ENCODE measurements at regions not wholly inside any gene's neighbourhood (a gene's known extent, or its start where the extent isn't known, plus 50 kb on each side); places are given as distances from the start of the nearest gene placed in this dataset.
A peak's percentile ranks its signal among the peaks of the same experiment; 100 is the strongest.

DNA sequence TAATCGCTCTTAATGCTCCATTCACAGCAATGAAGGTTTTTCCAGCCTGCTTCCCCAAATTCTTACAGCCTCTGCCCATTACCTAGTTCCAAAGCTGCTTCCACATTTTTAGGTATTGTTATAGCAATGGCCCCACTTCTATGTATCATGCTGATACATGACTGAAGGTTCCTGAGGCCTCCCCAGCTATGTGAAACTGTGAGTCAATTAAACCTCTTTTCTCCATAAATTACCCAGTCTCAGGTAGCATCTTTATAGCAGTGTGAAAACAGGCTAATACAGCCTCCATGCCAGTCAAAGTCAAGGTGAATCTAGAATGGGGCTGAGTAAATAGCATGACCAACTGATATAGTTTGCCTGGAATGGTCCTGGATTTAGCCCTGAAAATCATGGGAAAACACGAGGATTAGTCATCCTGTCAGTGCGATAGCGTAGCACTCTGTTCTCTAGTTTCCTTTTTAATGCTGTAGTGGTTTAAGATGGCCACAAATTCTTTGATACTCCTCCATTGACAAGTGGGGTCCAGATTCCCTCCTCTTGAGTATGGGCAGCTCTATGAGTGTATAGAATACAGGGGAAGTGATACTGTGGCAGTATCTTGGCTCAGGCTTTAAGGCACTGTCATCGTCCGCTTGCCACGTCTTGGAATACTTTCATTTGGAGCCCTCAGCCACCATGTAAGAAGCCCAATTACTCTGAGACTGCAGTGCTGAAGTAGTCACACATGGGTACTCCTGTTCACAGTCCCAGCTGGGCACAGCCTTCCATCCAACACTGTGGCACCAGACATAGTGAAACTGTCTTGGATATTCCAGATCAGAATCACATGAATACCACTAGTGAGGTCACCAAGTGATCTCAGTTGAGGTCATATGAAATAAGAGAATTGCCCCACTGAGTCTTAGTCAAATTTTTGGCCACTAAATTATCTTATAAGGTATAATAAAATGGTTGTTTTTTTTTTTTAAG, 94.0 kb upstream of the PLCL2 start:
- peak overlapping the region in 4 of 5 donors; percentile 48 to 80 (median 72) for H3K4me3 Mint-ChIP-seq
- H3K36me3 Mint-ChIP-seq: peaks cover 3 to 7% (median 3%) of the 10 kb centered on the region in 3 donors
- peaks cover 0 to 5% (median 0%) of the 10 kb centered on the region in 6 donors for H3K9me3 Mint-ChIP-seq
- peaks cover 64 to 75% of the 10 kb centered on the region in 2 donors for H3K4me1 Mint-ChIP-seq
- peak overlapping the region in 3 of 6 donors; percentile 42 to 77 (median 45) for H3K27ac Mint-ChIP-seq
- no peak for DNase-seq
- peaks cover 7 to 11% (median 11%) of the 10 kb centered on the region in 3 donors for H3K27me3 Mint-ChIP-seq (ENCODE audit: low read depth in 3 of 3)

DNA sequence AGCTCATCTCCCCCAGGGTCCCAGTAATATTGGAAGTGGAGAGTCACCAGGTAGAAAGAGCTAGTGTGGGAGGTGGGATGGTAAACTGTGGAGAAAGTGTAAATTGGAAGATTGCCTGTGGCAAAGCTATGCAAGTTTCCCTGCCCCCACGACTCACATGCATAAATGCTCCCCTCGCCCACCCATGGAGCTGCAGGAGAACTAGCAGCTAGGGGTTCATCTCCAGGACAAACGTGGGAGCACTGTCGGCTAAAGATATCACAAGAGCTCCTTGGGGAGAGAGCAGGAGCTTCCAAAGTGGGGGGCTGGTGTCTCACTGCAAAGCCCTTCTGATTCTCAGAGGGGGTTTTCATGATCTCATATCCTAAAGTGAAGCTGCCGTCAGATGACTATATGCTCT, 91.4 kb upstream of the PLCL2 start:
- peaks cover 0 to 3% (median 3%) of the 10 kb centered on the region in 3 donors for H3K36me3 Mint-ChIP-seq
- H3K4me1 Mint-ChIP-seq: peaks cover 56 to 64% of the 10 kb centered on the region in 2 donors
- peaks cover 3 to 14% (median 11%) of the 10 kb centered on the region in 3 donors for H3K27me3 Mint-ChIP-seq (ENCODE audit: low read depth in 3 of 3)
- no peak overlapping the region for H3K27ac Mint-ChIP-seq
- peaks cover 0 to 5% (median 0%) of the 10 kb centered on the region in 6 donors for H3K9me3 Mint-ChIP-seq
- H3K4me3 Mint-ChIP-seq: no peak overlapping the region
- no peak for DNase-seq

DNA sequence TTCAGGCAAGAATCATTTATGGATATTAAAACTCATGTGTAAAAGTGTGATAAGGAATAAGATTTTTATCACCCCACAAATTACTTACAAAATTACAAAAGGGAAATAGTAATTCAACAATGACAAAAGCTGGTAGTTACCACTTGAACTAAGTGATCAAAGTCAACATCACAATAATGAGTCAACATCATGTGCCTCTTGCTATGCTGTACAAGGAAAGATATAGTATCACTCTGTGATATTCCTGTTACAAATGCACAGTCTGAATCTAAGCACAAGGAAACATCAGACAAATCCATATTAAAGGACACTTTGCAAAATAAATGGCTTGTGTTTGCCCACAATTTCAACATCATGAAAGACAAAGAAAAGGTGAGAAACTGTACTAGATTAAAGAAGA, 90.5 kb upstream of the PLCL2 start:
- H3K4me3 Mint-ChIP-seq: no peak overlapping the region

DNA sequence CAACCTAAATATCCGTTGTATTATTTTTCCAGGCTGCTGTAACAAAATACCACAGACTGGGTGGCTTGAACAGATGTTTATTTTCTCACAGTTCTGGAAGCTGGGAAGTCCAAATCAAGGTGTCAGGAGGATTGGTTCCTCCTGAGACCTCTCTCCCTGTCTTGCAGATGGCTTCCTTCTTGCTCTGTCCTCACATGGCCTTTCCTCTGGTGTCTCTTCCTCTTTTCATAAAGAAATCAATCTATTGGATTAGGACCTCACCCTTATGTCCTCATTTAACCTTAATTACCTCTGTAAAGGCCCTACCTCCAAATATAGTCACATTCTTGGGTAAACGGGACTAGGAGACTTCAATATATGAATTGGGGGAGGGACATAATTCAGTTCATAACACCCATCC, 89.2 kb upstream of the PLCL2 start:
- Mint-ChIP-seq H3K9me3 (no peaks in the 10 kb centered on the region), H3K27me3 (ENCODE audit: low read depth in 3 of 3) (peaks cover 3 to 11% (median 10%) of the 10 kb centered on the region in 3 donors), H3K4me1 (peaks cover 52 to 61% of the 10 kb centered on the region in 2 donors), H3K36me3 (peaks cover 0 to 3% (median 0%) of the 10 kb centered on the region in 3 donors), H3K27ac (no peak overlapping the region), H3K4me3 (no peak overlapping the region)
- no peak for DNase-seq

More for the DNA sequence above, 90.5 kb upstream of the PLCL2 start:
- Mint-ChIP-seq H3K36me3 (peaks cover 0 to 3% (median 0%) of the 10 kb centered on the region in 3 donors), H3K27ac (no peak overlapping the region), H3K27me3 (ENCODE audit: low read depth in 3 of 3) (peaks cover 3 to 14% (median 10%) of the 10 kb centered on the region in 3 donors), H3K9me3 (peaks cover 0 to 2% (median 0%) of the 10 kb centered on the region in 6 donors), H3K4me1 (peaks cover 52 to 61% of the 10 kb centered on the region in 2 donors)
- no peak for DNase-seq

DNA sequence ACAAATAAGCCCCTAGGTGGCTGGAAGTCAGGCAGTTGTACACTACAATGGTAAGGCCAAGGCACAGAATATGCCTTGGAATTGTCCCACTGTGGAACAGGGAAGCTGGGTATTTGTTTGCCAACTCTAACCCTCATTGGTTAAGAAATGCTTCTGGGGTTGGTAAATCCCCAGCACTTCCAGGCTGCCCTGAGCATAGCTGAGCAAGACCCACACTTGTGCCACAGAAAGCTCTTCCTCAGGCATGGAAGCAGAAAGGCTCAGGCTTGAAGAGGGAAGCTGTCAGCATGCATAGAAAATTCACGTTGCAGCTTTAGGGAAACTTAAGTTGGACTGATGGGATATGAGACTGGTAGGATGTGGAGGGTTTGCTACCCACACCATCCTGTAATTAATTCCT, 86.9 kb upstream of the PLCL2 start:
- Mint-ChIP-seq H3K27ac (no peak overlapping the region), H3K27me3 (ENCODE audit: low read depth in 3 of 3) (peaks cover 0 to 9% (median 4%) of the 10 kb centered on the region in 3 donors), H3K9me3 (peaks cover 0 to 2% (median 0%) of the 10 kb centered on the region in 6 donors), H3K36me3 (peaks cover 0 to 3% (median 0%) of the 10 kb centered on the region in 3 donors), H3K4me3 (no peak overlapping the region), H3K4me1 (peaks cover 54 to 67% of the 10 kb centered on the region in 2 donors)
- DNase-seq: no peak

DNA sequence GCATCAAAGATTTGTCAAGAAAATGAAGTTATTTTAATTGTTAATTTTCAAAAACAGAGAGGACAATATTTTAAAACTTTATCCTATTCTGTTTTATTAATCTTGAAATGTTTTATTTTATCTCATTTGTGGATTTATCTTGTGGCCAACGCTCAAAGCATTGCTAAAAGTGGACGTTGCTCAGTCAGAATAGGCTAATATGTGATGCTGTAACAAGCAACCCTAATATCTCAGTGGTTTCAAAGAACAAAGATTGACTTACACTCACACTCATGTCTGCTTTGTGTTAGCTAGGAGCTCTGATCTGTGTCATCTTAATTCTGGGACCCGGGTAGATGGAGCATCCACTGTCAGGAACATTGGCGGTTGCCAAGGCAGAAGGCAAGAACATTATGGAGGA, 86.0 kb upstream of the PLCL2 start:
- Mint-ChIP-seq H3K27me3 (ENCODE audit: low read depth in 3 of 3) (peaks cover 0 to 4% (median 3%) of the 10 kb centered on the region in 3 donors), H3K4me1 (peaks cover 54 to 63% of the 10 kb centered on the region in 2 donors), H3K27ac (no peak overlapping the region), H3K4me3 (no peak overlapping the region), H3K9me3 (peaks cover 0 to 2% (median 0%) of the 10 kb centered on the region in 6 donors), H3K36me3 (peaks cover 0 to 3% (median 0%) of the 10 kb centered on the region in 3 donors)
- no peak for DNase-seq

DNA sequence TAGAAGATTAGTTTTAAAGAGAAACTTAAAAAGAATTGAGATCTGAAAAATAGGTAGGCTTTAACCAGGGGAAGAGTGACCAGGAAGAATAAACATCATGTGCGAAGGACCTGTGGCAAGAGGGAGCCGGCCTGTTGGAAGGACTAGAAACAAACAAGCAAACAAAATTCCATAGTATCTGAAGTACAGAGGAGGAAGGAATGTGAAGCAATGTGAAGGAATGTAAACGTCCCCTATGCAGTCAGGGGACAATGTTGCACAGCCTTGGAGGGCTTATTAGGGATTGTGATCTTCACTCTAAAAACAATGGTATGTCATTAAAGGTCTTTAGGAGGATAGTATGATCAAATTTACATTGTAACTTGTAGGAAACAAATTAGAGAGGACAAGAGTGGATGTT, 84.4 kb upstream of the PLCL2 start:
- H3K4me1 Mint-ChIP-seq: peaks cover 53 to 55% of the 10 kb centered on the region in 2 donors
- no peaks in the 10 kb centered on the region for H3K36me3 Mint-ChIP-seq

DNA sequence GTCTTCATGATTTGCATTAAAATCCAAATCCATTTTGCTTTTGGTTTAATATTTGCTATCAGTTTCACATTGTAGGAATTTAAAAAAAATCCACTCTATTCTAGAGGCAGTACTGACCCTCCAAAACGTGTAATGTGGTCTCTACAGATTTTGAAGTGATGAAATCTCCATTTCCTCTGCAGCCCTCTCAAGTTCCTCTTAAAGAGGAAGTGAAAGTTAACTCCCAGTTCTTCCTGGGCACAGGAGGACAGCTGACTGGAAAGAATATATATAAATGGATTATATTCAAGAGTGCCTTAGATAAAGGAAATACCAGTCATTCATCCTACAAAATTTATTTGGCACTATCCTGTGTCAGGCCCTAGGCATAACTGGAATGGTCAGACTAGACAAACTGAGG, 83.5 kb upstream of the PLCL2 start:
- H3K4me3 Mint-ChIP-seq: peak overlapping the region in 2 of 5 donors; percentile 20 to 46
- no peaks in the 10 kb centered on the region for H3K36me3 Mint-ChIP-seq
- H3K4me1 Mint-ChIP-seq: peaks cover 53 to 55% of the 10 kb centered on the region in 2 donors
- H3K27ac Mint-ChIP-seq: no peak overlapping the region
- H3K27me3 Mint-ChIP-seq (ENCODE audit: low read depth in 3 of 3): peaks cover 3 to 7% (median 4%) of the 10 kb centered on the region in 3 donors
- H3K9me3 Mint-ChIP-seq: peaks cover 0 to 4% (median 0%) of the 10 kb centered on the region in 6 donors
- peak; percentile 29 to 38 (median 36) for DNase-seq

More for the DNA sequence above, 84.4 kb upstream of the PLCL2 start:
- peaks cover 0 to 2% (median 0%) of the 10 kb centered on the region in 6 donors for H3K9me3 Mint-ChIP-seq
- peak overlapping the region in 5 of 6 donors; percentile 34 to 70 (median 39) for H3K27ac Mint-ChIP-seq
- peak overlapping the region; percentile 58 to 76 (median 75) for H3K4me3 Mint-ChIP-seq
- DNase-seq: no peak
- H3K27me3 Mint-ChIP-seq (ENCODE audit: low read depth in 3 of 3): peaks cover 3 to 7% (median 4%) of the 10 kb centered on the region in 3 donors

DNA sequence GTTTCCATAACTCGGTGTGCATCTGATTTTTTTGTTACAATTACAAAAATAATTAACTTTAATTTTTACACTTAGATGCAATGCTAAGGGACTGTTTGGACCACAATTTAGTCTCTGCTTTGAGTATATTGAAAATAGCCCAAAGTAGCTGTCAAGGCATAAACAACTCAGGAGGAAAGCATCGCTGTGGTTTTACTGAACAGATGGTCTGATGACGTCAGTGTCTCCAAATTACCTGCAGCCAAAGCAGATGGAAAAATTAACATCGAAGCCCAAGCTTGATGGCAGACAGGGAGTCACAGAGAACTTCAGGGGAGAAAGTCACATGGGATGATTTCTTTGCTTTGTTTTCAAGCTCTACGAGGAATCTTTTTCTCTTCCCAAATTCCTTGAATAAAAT, 83.1 kb upstream of the PLCL2 start:
- Mint-ChIP-seq H3K27ac (peak overlapping the region in 1 of 6 donors; percentile 9), H3K27me3 (ENCODE audit: low read depth in 3 of 3) (peaks cover 4 to 7% (median 4%) of the 10 kb centered on the region in 3 donors), H3K9me3 (peaks cover 0 to 4% (median 0%) of the 10 kb centered on the region in 6 donors), H3K36me3 (no peaks in the 10 kb centered on the region), H3K4me3 (no peak overlapping the region), H3K4me1 (peaks cover 50 to 52% of the 10 kb centered on the region in 2 donors)
- no peak for DNase-seq

DNA sequence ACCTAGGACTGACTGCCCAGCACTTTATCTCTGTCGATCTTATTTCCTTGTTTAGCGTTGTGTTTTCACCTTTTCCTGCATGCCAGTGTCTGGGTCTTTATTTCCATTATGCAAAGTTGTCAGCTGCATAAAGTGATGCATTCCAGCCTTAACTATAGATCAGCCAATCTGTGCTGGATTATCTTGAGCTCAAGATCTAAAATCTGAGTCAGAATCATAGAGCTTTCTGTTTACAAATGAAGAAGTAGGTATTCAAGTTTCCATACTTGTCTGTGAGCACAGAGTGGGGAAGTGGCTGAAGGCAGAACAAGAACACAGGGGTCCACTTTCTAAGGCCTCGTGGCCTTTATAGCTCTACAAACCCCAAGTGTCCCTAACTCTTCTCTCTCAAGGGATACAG, 82.4 kb upstream of the PLCL2 start:
- peaks cover 43 to 45% of the 10 kb centered on the region in 2 donors for H3K4me1 Mint-ChIP-seq
- DNase-seq: no peak
- peaks cover 0 to 7% (median 2%) of the 10 kb centered on the region in 3 donors for H3K27me3 Mint-ChIP-seq (ENCODE audit: low read depth in 3 of 3)
- H3K4me3 Mint-ChIP-seq: no peak overlapping the region
- no peaks in the 10 kb centered on the region for H3K36me3 Mint-ChIP-seq
- peak overlapping the region in 2 of 6 donors; percentile 3 to 77 for H3K27ac Mint-ChIP-seq
- H3K9me3 Mint-ChIP-seq: peaks cover 0 to 4% (median 0%) of the 10 kb centered on the region in 6 donors

DNA sequence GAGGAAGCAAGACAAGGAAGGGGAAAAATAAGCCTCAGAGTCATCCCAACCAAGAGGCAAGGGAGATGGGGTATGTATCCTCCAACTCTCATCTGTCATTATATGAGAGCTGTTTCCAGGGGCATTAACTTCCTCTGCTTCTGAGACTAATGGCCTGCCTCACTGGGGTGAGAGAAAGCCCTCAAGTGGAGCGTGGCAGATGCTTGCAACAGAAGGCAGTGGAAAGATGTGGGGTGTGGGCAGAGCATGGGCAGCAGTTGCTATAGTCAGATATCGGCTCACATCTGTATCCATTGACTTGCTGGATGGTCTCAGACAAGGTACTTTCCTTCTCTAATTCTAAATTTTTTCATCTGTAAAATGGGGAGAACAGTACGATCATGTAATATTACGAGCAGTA, 81.7 kb upstream of the PLCL2 start:
- Mint-ChIP-seq H3K4me3 (no peak overlapping the region), H3K27ac (peak overlapping the region in 2 of 6 donors; percentile 11 to 55), H3K36me3 (no peaks in the 10 kb centered on the region), H3K27me3 (ENCODE audit: low read depth in 3 of 3) (peaks cover 2 to 9% (median 3%) of the 10 kb centered on the region in 3 donors), H3K9me3 (peaks cover 0 to 4% (median 0%) of the 10 kb centered on the region in 6 donors), H3K4me1 (peaks cover 40 to 42% of the 10 kb centered on the region in 2 donors)
- DNase-seq: no peak

DNA sequence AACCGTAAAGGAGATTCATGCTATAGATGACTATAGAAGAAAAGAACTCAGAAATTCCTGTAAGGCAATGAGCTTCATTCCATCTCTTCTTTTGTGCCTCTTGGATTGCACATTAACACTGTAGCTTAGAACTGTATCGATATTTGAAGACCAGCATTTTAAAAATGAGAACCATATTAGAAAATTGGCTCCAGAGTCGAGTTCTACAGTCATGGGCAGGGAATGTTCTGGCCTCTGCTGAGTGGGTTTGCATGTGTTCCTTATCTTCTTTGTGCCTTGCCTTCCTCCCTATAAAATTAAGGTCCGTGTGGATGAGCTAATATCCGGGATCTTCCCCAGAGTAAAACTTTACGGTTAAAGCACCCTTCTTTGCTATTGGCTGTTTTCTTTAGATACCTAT, 77.4 kb upstream of the PLCL2 start:
- Mint-ChIP-seq H3K27ac (no peak overlapping the region), H3K36me3 (no peaks in the 10 kb centered on the region), H3K9me3 (peaks cover 0 to 4% (median 0%) of the 10 kb centered on the region in 6 donors), H3K4me1 (peaks cover 25 to 28% of the 10 kb centered on the region in 2 donors), H3K27me3 (ENCODE audit: low read depth in 3 of 3) (peaks cover 2 to 11% (median 9%) of the 10 kb centered on the region in 3 donors), H3K4me3 (no peak overlapping the region)
- DNase-seq: no peak

DNA sequence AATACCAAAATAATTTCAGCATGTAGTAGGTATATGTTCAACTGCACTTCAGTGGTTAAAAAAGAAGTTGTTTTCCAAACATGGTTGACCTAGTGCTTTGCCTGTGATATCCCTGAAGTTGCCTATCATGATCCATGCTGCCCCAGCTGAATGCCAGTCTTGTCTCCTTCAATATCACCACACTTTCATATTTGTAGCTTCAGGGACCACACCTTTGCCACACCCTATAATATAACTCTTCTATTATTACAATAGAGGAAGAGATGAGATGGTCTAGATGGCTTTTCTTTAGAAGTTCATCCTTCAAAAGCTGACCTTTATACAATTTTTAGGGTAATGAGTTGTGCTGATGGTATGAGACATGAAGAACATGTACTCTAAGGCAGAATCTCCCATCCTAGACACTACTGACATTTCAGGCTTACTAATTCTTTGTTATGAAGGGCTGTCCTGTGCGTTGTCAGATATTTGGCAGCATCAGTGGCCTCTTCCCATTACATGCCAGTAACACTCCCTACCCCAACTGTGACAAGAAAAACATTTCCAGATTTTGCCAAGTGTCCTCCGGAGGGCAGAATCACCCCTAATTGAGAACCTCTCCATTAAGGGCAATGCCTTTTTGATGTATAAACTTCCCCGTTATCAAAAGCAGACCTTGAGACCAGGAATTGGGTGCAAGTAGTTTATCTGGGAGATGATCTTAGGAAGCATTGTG, 76.2 kb upstream of the PLCL2 start:
- no peak overlapping the region for H3K27ac Mint-ChIP-seq

More for the DNA sequence above, 76.2 kb upstream of the PLCL2 start:
- Mint-ChIP-seq H3K4me1 (peaks cover 18 to 25% of the 10 kb centered on the region in 2 donors), H3K4me3 (no peak overlapping the region), H3K36me3 (peaks cover 0 to 3% (median 0%) of the 10 kb centered on the region in 3 donors), H3K9me3 (peaks cover 0 to 2% (median 0%) of the 10 kb centered on the region in 6 donors), H3K27me3 (ENCODE audit: low read depth in 3 of 3) (peaks cover 2 to 11% (median 9%) of the 10 kb centered on the region in 3 donors)
- DNase-seq: no peak

Data from immature natural killer cell (primary cell).